Osteocyte (in vitro differentiated cells): ENCODE measurements at regions not wholly inside any gene's neighbourhood (a gene's known extent, or its start where the extent isn't known, plus 50 kb on each side); places are given as distances from the start of the nearest gene placed in this dataset.

Experiments used
- DNase-seq: peaks from one replicate; pipeline ENCODE4 v3.0.0; 2021; ENCODE audit warnings: mixed read lengths; ENCODE audit not compliant: unreplicated experiment; ENCODE audit errors: extremely low spot score
- H3K27ac Mint-ChIP-seq: one replicate; pipeline ENCODE4 v1.8.0; 2021; ENCODE audit warnings: mild to moderate bottlenecking, mixed read lengths; ENCODE audit not compliant: unreplicated experiment
- H3K27me3 Mint-ChIP-seq: one replicate; pipeline ENCODE4 v1.8.0; 2021; ENCODE audit warnings: mixed read lengths; ENCODE audit not compliant: unreplicated experiment
- H3K36me3 Mint-ChIP-seq: one replicate; pipeline ENCODE4 v1.8.0; 2021; ENCODE audit warnings: mixed read lengths; ENCODE audit not compliant: unreplicated experiment
- H3K4me1 Mint-ChIP-seq: one replicate; pipeline ENCODE4 v1.8.0; 2021; ENCODE audit warnings: mixed read lengths; ENCODE audit not compliant: unreplicated experiment
- H3K4me3 Mint-ChIP-seq: one replicate; pipeline ENCODE4 v1.8.0; 2021; ENCODE audit warnings: mild to moderate bottlenecking, moderate library complexity, mixed read lengths; ENCODE audit not compliant: unreplicated experiment
- H3K9me3 Mint-ChIP-seq: one replicate; pipeline ENCODE4 v1.8.0; 2021; ENCODE audit warnings: mixed read lengths; ENCODE audit not compliant: unreplicated experiment
- CTCF ChIP-seq: fragments of 200-600 bp; sonication (generic); IDR thresholded peaks from 2 replicates; pipeline ENCODE4 v1.5.0; 2021; ENCODE audit warnings: antibody characterized with exemption, mild to moderate bottlenecking, moderate library complexity

GRCh38 chr21:38753114-38753513, 52.6 kb upstream of the ETS2 start:
- H3K9me3 Mint-ChIP-seq, result no peaks in the 10 kb centered on the region
- no peaks in the 10 kb centered on the region for H3K36me3 Mint-ChIP-seq
- peaks cover 45% of the 10 kb centered on the region for H3K4me1 Mint-ChIP-seq
- H3K4me3 Mint-ChIP-seq, result no peak overlapping the region
- H3K27ac Mint-ChIP-seq, result peak overlapping the region; percentile 67
- no peak for DNase-seq
- TF ChIP-seq CTCF, result no peak
- no peaks in the 10 kb centered on the region for H3K27me3 Mint-ChIP-seq

GRCh38 chr21:38753557-38753971, 52.2 kb upstream of the ETS2 start:
- Mint-ChIP-seq H3K36me3 (no peaks in the 10 kb centered on the region), H3K27me3 (no peaks in the 10 kb centered on the region), H3K4me3 (no peak overlapping the region), H3K27ac (peak overlapping the region; percentile 67), H3K9me3 (no peaks in the 10 kb centered on the region), H3K4me1 (peaks cover 48% of the 10 kb centered on the region)
- no peak for DNase-seq
- TF ChIP-seq CTCF, result no peak
